ENCODE measurements at regions not wholly inside any gene's neighbourhood (a gene's known extent, or its start where the extent isn't known, plus 50 kb on each side); places are given as distances from the start of the nearest gene placed in this dataset.

GRCh38 chr16:79839466-79840341 lies 239.2 kb upstream of the MAF start:
- TF ChIP-seq CTCF (IDR thresholded peaks at IDR 0.05) (no peak), POLR2A (IDR thresholded peaks at IDR 0.05) (no peak)
